MM.1S (cell line): ENCODE measurements at regions not wholly inside any gene's neighbourhood (a gene's known extent, or its start where the extent isn't known, plus 50 kb on each side); places are given as distances from the start of the nearest gene placed in this dataset.
"Not testable (repeated sequence)": the region's sequence is repeated elsewhere in the genome, so short reads cannot be mapped to it uniquely, and the experiment has no call there.

Source experiments
- DNase-seq: peaks from one replicate; pipeline ENCODE4 v3.0.0-alpha.2; 2015
- H2AFZ ChIP-seq: fragments of 300-600 bp; sonication (generic); 2 replicates; pipeline ENCODE4 v1.6.0; 2016; ENCODE audit warnings: antibody characterized with exemption, low read length
- H3F3A ChIP-seq: fragments of 300-600 bp; sonication (generic); 2 replicates; pipeline ENCODE4 v1.6.1; 2016; ENCODE audit warnings: mild to moderate bottlenecking, antibody characterized with exemption, low read length, moderate library complexity, mixed read lengths; ENCODE audit not compliant: insufficient read depth
- H3K27ac ChIP-seq: fragments of 300-600 bp; sonication (generic); 2 replicates; pipeline ENCODE4 v1.5.1; 2016; ENCODE audit warnings: mild to moderate bottlenecking, low read length
- H3K27me3 ChIP-seq: fragments of 300-600 bp; sonication (generic); replicated peaks from 2 replicates; pipeline ENCODE4 v1.6.0; 2016; ENCODE audit warnings: low read length; ENCODE audit not compliant: insufficient read depth
- H3K36me3 ChIP-seq: fragments of 300-600 bp; sonication (generic); replicated peaks from 2 replicates; pipeline ENCODE4 v1.6.1; 2016; ENCODE audit warnings: mild to moderate bottlenecking, low read length, mixed read lengths; ENCODE audit not compliant: insufficient read depth
- H3K4me1 ChIP-seq: fragments of 300-600 bp; sonication (generic); 2 replicates; pipeline ENCODE4 v1.6.1; 2016; ENCODE audit warnings: low read length, mixed read lengths
- H3K4me2 ChIP-seq: fragments of 300-600 bp; sonication (generic); 2 replicates; pipeline ENCODE4 v1.6.0; 2016; ENCODE audit warnings: low read depth, low read length
- H3K4me3 ChIP-seq: fragments of 300-600 bp; sonication (generic); 2 replicates; pipeline ENCODE4 v1.5.1; 2016; ENCODE audit warnings: low read length, mixed read lengths
- H3K79me2 ChIP-seq: fragments of 300-600 bp; sonication (generic); 2 replicates; pipeline ENCODE4 v1.6.1; 2016; ENCODE audit warnings: mixed run types, low read length, mixed read lengths
- H3K9ac ChIP-seq: fragments of 300-600 bp; sonication (generic); 2 replicates; pipeline ENCODE4 v1.6.1; 2016; ENCODE audit warnings: low read length, mixed read lengths
- H3K9me2 ChIP-seq: fragments of 300-600 bp; sonication (generic); replicated peaks from 2 replicates; pipeline ENCODE4 v1.6.1; 2016; ENCODE audit warnings: mild to moderate bottlenecking, low read length, mixed read lengths; ENCODE audit not compliant: insufficient read depth
- H3K9me3 ChIP-seq: fragments of 300-600 bp; sonication (generic); replicated peaks from 2 replicates; pipeline ENCODE4 v1.6.1; 2016; ENCODE audit warnings: mild to moderate bottlenecking, low read length, mixed read lengths; ENCODE audit not compliant: insufficient read depth
- H4K20me1 ChIP-seq: fragments of 300-600 bp; sonication (generic); 2 replicates; pipeline ENCODE4 v1.6.1; 2016; ENCODE audit warnings: mild to moderate bottlenecking, low read length, moderate library complexity, mixed read lengths; ENCODE audit not compliant: insufficient read depth
- EZH2 ChIP-seq: fragments of 300-600 bp; sonication (generic); optimal IDR thresholded peaks from 2 replicates; pipeline ENCODE3; 2017; ENCODE audit warnings: low read depth, mild to moderate bottlenecking, antibody characterized with exemption, low read length, mixed read lengths
- EZH2phosphoT487 ChIP-seq: fragments of 300-600 bp; sonication (generic); IDR thresholded peaks from 2 replicates; pipeline ENCODE4 v1.6.1; 2018; ENCODE audit warnings: antibody characterized with exemption, low read length
- TF ChIP-seq, protein P1 (sequence below): fragments of 300-600 bp; sonication (generic); IDR thresholded peaks from 2 replicates; pipeline ENCODE4 v1.5.1; 2016; ENCODE audit warnings: antibody characterized with exemption, low read length, mixed read lengths

DNA sequence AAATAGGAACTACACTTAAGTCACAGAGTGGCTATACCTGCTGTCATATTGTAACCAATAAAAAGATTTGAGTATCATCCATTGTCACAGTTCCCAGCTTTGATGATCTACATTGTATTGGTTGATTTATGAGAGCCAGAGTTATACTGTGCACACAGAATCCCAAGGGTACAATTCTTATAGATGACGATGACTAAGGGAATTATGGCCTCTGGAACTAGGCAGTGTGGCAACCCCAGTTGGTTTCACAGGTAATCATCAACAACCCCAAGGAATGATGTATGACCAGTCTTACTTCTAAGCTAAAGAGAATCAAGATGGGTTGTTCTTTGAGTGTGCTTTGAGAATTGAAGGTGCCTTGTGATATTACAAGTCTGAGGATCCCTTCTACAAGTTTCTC is 217.3 kb downstream of the ETAA1 start:
- Histone ChIP-seq H3K9ac (no peak overlapping the region), H3F3A (no peaks in the 10 kb centered on the region), H4K20me1 (no peaks in the 10 kb centered on the region), H3K9me3 (no peaks in the 10 kb centered on the region), H3K27ac (no peak overlapping the region), H3K79me2 (no peaks in the 10 kb centered on the region), H2AFZ (no peak overlapping the region), H3K9me2 (no peaks in the 10 kb centered on the region), H3K4me1 (peaks cover 5% of the 10 kb centered on the region; the same call in 1 of the 2 replicates), H3K36me3 (no peaks in the 10 kb centered on the region), H3K4me2 (no peak overlapping the region), H3K27me3 (no peaks in the 10 kb centered on the region), H3K4me3 (no peak overlapping the region)
- DNase-seq, result no peak
- TF ChIP-seq EZH2, result no peak
- TF ChIP-seq, protein P1, sequence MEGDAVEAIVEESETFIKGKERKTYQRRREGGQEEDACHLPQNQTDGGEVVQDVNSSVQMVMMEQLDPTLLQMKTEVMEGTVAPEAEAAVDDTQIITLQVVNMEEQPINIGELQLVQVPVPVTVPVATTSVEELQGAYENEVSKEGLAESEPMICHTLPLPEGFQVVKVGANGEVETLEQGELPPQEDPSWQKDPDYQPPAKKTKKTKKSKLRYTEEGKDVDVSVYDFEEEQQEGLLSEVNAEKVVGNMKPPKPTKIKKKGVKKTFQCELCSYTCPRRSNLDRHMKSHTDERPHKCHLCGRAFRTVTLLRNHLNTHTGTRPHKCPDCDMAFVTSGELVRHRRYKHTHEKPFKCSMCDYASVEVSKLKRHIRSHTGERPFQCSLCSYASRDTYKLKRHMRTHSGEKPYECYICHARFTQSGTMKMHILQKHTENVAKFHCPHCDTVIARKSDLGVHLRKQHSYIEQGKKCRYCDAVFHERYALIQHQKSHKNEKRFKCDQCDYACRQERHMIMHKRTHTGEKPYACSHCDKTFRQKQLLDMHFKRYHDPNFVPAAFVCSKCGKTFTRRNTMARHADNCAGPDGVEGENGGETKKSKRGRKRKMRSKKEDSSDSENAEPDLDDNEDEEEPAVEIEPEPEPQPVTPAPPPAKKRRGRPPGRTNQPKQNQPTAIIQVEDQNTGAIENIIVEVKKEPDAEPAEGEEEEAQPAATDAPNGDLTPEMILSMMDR, result no peak
- TF ChIP-seq EZH2phosphoT487, result no peak

DNA sequence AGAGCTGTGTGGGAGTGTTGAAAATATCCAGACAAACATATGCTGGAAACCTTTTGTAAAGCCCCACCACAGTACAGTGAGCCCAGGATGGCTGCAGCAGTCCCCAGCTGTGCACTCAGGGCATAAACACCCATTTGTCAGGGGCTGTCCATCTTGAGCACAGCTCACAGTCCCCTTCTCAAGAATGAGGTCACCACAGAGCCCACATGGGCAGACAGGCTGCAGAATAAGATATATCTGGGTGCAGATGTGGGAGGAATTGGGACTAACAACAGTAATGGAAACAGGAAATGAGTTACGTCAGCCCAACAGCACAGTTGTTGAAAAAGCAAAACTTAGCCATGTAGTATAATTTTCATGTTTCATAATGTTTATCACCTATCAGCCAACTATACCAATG is 219.6 kb downstream of the ETAA1 start:
- H3K9ac ChIP-seq, result no peak overlapping the region
- no peaks in the 10 kb centered on the region for H3K79me2 ChIP-seq
- no peak overlapping the region for H3K4me2 ChIP-seq
- TF ChIP-seq EZH2 (no peak), EZH2phosphoT487 (no peak)
- TF ChIP-seq, protein P1, result no peak
- no peaks in the 10 kb centered on the region for H3K9me2 ChIP-seq
- no peaks in the 10 kb centered on the region for H3K27me3 ChIP-seq
- H4K20me1 ChIP-seq, result no peaks in the 10 kb centered on the region
- H2AFZ ChIP-seq, result no peak overlapping the region
- no peaks in the 10 kb centered on the region for H3K36me3 ChIP-seq
- DNase-seq, result peak; percentile 24
- no peak overlapping the region for H3K4me3 ChIP-seq
- H3K9me3 ChIP-seq, result no peaks in the 10 kb centered on the region
- H3F3A ChIP-seq, result no peaks in the 10 kb centered on the region
- 0 out of 2 replicates have a peak overlapping the region, but pooled peaks have one; percentile 4 for H3K27ac ChIP-seq
- peaks cover 5% of the 10 kb centered on the region; the same call in 1 of the 2 replicates for H3K4me1 ChIP-seq

DNA sequence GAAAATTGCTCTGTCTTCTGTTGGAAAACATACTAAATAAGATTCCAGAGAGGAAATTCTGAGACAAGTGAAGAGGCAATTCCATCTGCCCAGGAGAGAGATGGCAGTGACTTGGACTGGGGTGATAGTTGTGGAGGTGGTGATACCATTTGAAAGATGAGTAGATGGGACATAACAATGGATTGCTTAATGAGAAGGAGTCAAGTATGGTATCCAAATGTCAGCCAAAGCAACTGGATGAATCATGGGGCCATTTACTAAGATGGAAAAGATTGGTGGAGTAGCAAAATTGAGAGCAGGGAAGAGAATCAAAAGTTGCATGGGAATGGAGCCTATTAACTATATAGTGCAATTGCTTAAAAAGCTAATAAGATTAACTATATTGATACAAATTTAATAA is 222.1 kb downstream of the ETAA1 start:
- no peaks in the 10 kb centered on the region for H3F3A ChIP-seq
- no peaks in the 10 kb centered on the region for H3K79me2 ChIP-seq
- no peaks in the 10 kb centered on the region for H3K27me3 ChIP-seq
- no peaks in the 10 kb centered on the region for H3K9me2 ChIP-seq
- H3K27ac ChIP-seq, result no peak overlapping the region
- no peak for DNase-seq
- H3K4me2 ChIP-seq, result no peak overlapping the region
- no peaks in the 10 kb centered on the region for H3K36me3 ChIP-seq
- H3K9me3 ChIP-seq, result no peaks in the 10 kb centered on the region
- no peak overlapping the region for H3K9ac ChIP-seq
- H2AFZ ChIP-seq, result no peak overlapping the region
- H3K4me3 ChIP-seq, result no peak overlapping the region
- TF ChIP-seq EZH2phosphoT487, result no peak
- TF ChIP-seq, protein P1, result no peak
- H3K4me1 ChIP-seq, result peaks cover 5% of the 10 kb centered on the region; the same call in 1 of the 2 replicates
- H4K20me1 ChIP-seq, result no peaks in the 10 kb centered on the region

DNA sequence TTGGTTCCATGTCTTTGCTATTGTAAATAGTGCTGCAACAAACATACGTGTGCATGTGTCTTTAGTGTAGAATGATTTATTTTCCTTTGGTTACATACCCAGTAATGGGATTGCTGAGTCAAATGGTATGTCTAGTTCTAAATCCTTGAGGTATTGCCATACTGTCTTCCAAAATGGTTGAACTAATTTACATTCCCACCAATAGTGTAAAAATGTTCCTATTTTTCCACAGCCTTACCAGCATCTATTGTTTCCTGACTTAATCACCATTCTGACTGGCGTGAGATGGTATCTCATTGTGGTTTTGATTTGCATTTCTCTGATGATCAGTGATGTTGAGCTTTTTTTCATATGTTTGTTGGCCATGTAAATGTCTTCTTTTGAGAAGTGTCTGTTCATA is 226.6 kb downstream of the ETAA1 start:
- not testable (repeated sequence) for H4K20me1 ChIP-seq, H3F3A ChIP-seq

More for the DNA sequence above, 226.6 kb downstream of the ETAA1 start:
- not testable (repeated sequence) for H3K9me2 ChIP-seq, H3K36me3 ChIP-seq, H3K9me3 ChIP-seq, H3K27ac ChIP-seq, H2AFZ ChIP-seq, H3K9ac ChIP-seq, H3K4me2 ChIP-seq, H3K4me3 ChIP-seq, H3K27me3 ChIP-seq, DNase-seq, H3K79me2 ChIP-seq, H3K4me1 ChIP-seq
